Progenitor cell of endocrine pancreas (in vitro differentiated cells): ENCODE measurements at regions not wholly inside any gene's neighbourhood (a gene's known extent, or its start where the extent isn't known, plus 50 kb on each side); places are given as distances from the start of the nearest gene placed in this dataset.

ENCODE experiments used
- DNase-seq: peaks from one replicate; pipeline ENCODE4 v3.0.0; 2021; ENCODE audit warnings: low spot score; ENCODE audit not compliant: unreplicated experiment
- H3K27ac Mint-ChIP-seq: 2 replicates; pipeline ENCODE4 v1.8.0; 2021; ENCODE audit warnings: mild to moderate bottlenecking, moderate library complexity, mixed read lengths
- H3K27me3 Mint-ChIP-seq: 2 replicates; pipeline ENCODE4 v1.8.0; 2021; ENCODE audit warnings: mixed read lengths
- H3K36me3 Mint-ChIP-seq: 2 replicates; pipeline ENCODE4 v1.8.0; 2022; ENCODE audit warnings: mixed read lengths; ENCODE audit not compliant: insufficient read depth
- H3K4me1 Mint-ChIP-seq: 2 replicates; pipeline ENCODE4 v1.8.0; 2021; ENCODE audit warnings: low read depth, mixed read lengths
- H3K4me3 Mint-ChIP-seq: 2 replicates; pipeline ENCODE4 v1.8.0; 2021; ENCODE audit warnings: low read depth, mild to moderate bottlenecking, moderate library complexity, mixed read lengths
- H3K9me3 Mint-ChIP-seq: 2 replicates; pipeline ENCODE4 v1.8.0; 2021; ENCODE audit warnings: low read depth, mixed read lengths
- CTCF ChIP-seq: fragments of 200-600 bp; sonication (generic); IDR thresholded peaks from one replicate; pipeline ENCODE4 v1.5.0; 2021; ENCODE audit warnings: antibody characterized with exemption, mild to moderate bottlenecking; ENCODE audit not compliant: unreplicated experiment

DNA sequence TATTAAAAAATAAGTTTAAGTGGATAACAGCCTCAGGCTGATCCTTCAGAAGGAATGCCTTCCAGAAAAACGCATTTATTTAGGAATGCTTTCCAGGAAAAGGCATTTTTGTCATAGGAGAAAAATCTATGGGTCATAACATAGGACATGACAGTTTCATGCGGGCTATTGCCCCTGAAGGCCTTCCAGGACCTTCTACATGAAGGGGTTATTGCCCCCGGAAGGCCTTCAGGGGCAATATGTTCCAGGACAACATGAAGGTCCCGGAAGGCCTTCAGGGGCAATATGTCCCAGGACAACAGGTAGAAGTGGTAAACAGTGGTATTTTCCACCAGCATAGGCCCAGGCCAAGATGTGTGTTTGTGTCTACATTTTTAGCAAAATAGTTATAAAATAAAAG is 191.3 kb upstream of the RASA1 start:
- H3K27me3 Mint-ChIP-seq = no peaks in the 10 kb centered on the region
- H3K36me3 Mint-ChIP-seq = no peaks in the 10 kb centered on the region
- H3K27ac Mint-ChIP-seq = no peak overlapping the region
- TF ChIP-seq CTCF = no peak
- H3K4me1 Mint-ChIP-seq = no peaks in the 10 kb centered on the region
- no peak overlapping the region for H3K4me3 Mint-ChIP-seq
- H3K9me3 Mint-ChIP-seq = no peaks in the 10 kb centered on the region
- DNase-seq = no peak

DNA sequence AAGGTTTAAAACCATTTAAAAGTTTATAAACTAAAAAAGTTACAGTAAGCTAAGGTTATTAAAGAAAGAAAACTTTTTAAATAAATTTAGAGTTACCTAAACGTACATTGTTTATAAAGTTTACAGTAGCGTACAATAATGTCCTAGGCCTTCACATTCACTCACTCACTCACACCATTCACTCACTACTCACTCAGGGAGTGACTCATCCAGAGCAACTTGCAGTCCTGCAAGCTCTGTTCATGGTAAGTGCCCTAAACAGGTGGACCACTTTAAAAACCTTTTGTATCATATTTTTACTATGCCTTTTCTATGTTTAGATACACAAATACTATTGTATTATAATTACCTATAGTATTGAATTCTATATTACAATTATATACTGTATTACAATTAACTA is 190.8 kb upstream of the RASA1 start:
- Mint-ChIP-seq H3K27ac (no peak overlapping the region), H3K27me3 (no peaks in the 10 kb centered on the region), H3K4me3 (no peak overlapping the region), H3K36me3 (no peaks in the 10 kb centered on the region), H3K9me3 (no peaks in the 10 kb centered on the region), H3K4me1 (no peaks in the 10 kb centered on the region)
- DNase-seq = no peak
- TF ChIP-seq CTCF = no peak

DNA sequence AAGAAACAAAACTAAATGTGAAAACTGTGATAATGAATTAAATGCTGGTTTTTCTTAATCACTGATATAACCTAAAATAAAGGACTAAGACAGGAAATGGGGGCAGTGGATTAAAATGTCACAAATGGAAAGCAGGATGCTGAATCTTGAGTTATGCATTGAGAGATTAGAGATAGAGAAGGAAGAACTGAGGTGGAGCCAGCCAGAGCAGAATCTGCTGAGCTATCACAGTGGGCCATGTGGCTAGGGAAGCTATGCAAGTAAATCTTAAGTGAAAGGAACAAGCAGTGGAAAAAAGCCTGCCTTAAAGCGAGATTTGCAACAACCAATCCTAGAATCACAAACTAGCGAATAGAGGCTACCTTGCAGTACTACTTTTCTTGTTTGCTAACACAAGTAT is 188.5 kb upstream of the RASA1 start:
- Mint-ChIP-seq H3K4me1 (no peaks in the 10 kb centered on the region), H3K27me3 (no peaks in the 10 kb centered on the region), H3K4me3 (no peak overlapping the region), H3K36me3 (no peaks in the 10 kb centered on the region), H3K27ac (no peak overlapping the region), H3K9me3 (no peaks in the 10 kb centered on the region)
- TF ChIP-seq CTCF = no peak
- DNase-seq = no peak

DNA sequence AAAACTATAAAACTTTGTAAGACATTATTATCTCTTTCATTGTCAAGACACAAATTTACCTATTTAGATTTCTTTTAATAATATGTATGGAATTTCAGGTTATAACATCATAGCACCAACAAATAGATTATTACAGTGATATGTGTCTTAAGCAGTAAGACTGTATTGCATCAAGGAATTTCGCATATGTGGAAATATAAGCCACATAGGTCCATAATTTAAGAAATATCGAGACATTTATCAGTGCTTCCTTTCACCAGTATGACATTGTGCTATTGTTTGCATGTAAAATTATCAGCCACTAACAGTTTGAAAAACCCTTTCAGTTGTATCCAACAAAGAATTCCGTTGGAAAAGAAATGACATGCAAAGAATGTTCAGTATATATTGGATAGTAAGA is 186.7 kb upstream of the RASA1 start:
- no peak for TF ChIP-seq CTCF
- no peaks in the 10 kb centered on the region for H3K27me3 Mint-ChIP-seq
- H3K9me3 Mint-ChIP-seq = no peaks in the 10 kb centered on the region
- H3K4me1 Mint-ChIP-seq = no peaks in the 10 kb centered on the region
- DNase-seq = no peak
- H3K4me3 Mint-ChIP-seq = no peak overlapping the region
- no peaks in the 10 kb centered on the region for H3K36me3 Mint-ChIP-seq
- H3K27ac Mint-ChIP-seq = no peak overlapping the region

DNA sequence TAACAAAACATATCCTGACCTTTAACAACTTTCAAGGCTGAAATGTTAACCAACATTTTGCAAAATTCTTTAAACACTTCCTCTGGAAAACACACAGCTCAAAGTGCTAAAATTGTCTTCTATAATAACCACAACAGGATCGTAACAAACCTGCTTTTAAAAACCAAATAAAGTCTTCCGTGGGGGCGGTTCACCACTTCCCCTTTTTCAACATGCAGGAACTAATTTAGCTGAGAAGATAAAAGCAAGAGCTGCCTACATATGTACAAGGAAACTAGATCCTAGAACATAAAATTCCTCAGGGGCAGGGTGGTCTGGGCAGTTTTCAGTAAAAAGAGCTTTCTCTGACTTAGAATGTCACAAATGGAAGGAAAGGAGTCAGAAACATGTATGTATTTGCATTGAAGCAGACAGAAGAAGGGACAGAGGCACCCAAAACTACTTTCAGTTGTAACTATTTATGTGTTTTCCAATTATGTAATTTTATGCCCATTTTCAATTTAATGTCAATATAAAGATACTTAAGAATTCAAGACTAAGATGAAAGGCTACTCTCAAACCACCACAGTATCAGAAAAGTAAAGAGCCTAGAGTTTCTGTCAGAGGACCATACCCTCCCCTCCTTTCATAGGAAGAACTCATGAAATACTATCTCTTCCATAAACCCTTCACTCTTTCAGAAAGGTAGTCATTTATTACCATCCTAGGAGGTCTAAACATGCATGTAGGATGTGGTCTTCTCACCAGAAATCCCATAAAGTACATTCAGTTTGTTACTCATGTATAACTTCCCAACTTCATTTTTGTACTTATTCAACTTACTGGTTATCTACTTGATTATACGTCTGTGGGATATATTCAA is 185.9 kb upstream of the RASA1 start:
- Mint-ChIP-seq H3K27ac (no peak overlapping the region), H3K36me3 (no peaks in the 10 kb centered on the region), H3K4me1 (no peaks in the 10 kb centered on the region), H3K27me3 (no peaks in the 10 kb centered on the region), H3K9me3 (no peaks in the 10 kb centered on the region), H3K4me3 (no peak overlapping the region)
- TF ChIP-seq CTCF = no peak
- DNase-seq = no peak
